ENCODE measurements at regions not wholly inside any gene's neighbourhood (a gene's known extent, or its start where the extent isn't known, plus 50 kb on each side); places are given as distances from the start of the nearest gene placed in this dataset.
"Not testable (repeated sequence)": the region's sequence is repeated elsewhere in the genome, so short reads cannot be mapped to it uniquely, and the experiment has no call there.

GRCh38 chr1:4078091-4078962 lies 178.3 kb upstream of the C1orf174 start:
- H3K9me3 ChIP-seq (ENCODE audit: control insufficient read depth, low read depth, low read length); H3K36me3 ChIP-seq (ENCODE audit: control insufficient read depth, low read depth, low read length); H3K9ac ChIP-seq (ENCODE audit: low read length); H3K4me3 ChIP-seq (ENCODE audit: low read length); H3K27ac ChIP-seq (ENCODE audit: low read length); H3K27me3 ChIP-seq (ENCODE audit: control insufficient read depth, insufficient read depth, low read length); H3K4me1 ChIP-seq (ENCODE audit: control insufficient read depth, low read depth, low read length): not testable (repeated sequence)

- H3K4me1 ChIP-seq (ENCODE audit: control insufficient read depth, low read depth, low read length): no peaks in the 10 kb centered on the region
- H3K9me3 ChIP-seq (ENCODE audit: control insufficient read depth, low read depth, low read length): no peaks in the 10 kb centered on the region
- H3K27ac ChIP-seq (ENCODE audit: low read length): no peak overlapping the region
- no peak overlapping the region for H3K4me3 ChIP-seq (ENCODE audit: low read length)
- no peaks in the 10 kb centered on the region for H3K27me3 ChIP-seq (ENCODE audit: control insufficient read depth, insufficient read depth, low read length)
- H3K9ac ChIP-seq (ENCODE audit: low read length): no peak overlapping the region
- no peaks in the 10 kb centered on the region for H3K36me3 ChIP-seq (ENCODE audit: control insufficient read depth, low read depth, low read length)
Observed at GRCh38 chr1:4079815-4080214, 179.7 kb upstream of the C1orf174 start.

- Histone ChIP-seq H3K27me3 (ENCODE audit: control insufficient read depth, insufficient read depth, low read length) (no peaks in the 10 kb centered on the region), H3K4me1 (ENCODE audit: control insufficient read depth, low read depth, low read length) (no peaks in the 10 kb centered on the region), H3K36me3 (ENCODE audit: control insufficient read depth, low read depth, low read length) (no peaks in the 10 kb centered on the region), H3K9ac (ENCODE audit: low read length) (no peak overlapping the region), H3K27ac (ENCODE audit: low read length) (no peak overlapping the region), H3K4me3 (ENCODE audit: low read length) (no peak overlapping the region), H3K9me3 (ENCODE audit: control insufficient read depth, low read depth, low read length) (no peaks in the 10 kb centered on the region)
Observed at GRCh38 chr1:4081806-4082711, 182.0 kb upstream of the C1orf174 start.

GRCh38 chr1:4083231-4084047 lies 183.4 kb upstream of the C1orf174 start:
- Histone ChIP-seq H3K4me3 (ENCODE audit: low read length) (no peak overlapping the region), H3K9me3 (ENCODE audit: control insufficient read depth, low read depth, low read length) (no peaks in the 10 kb centered on the region), H3K27me3 (ENCODE audit: control insufficient read depth, insufficient read depth, low read length) (no peaks in the 10 kb centered on the region), H3K27ac (ENCODE audit: low read length) (no peak overlapping the region), H3K36me3 (ENCODE audit: control insufficient read depth, low read depth, low read length) (no peaks in the 10 kb centered on the region), H3K4me1 (ENCODE audit: control insufficient read depth, low read depth, low read length) (no peaks in the 10 kb centered on the region), H3K9ac (ENCODE audit: low read length) (no peak overlapping the region)

- no peaks in the 10 kb centered on the region for H3K27me3 ChIP-seq (ENCODE audit: control insufficient read depth, insufficient read depth, low read length)
- no peaks in the 10 kb centered on the region for H3K4me1 ChIP-seq (ENCODE audit: control insufficient read depth, low read depth, low read length)
- no peak overlapping the region for H3K4me3 ChIP-seq (ENCODE audit: low read length)
- H3K9me3 ChIP-seq (ENCODE audit: control insufficient read depth, low read depth, low read length): no peaks in the 10 kb centered on the region
- no peaks in the 10 kb centered on the region for H3K36me3 ChIP-seq (ENCODE audit: control insufficient read depth, low read depth, low read length)
- no peak overlapping the region for H3K27ac ChIP-seq (ENCODE audit: low read length)
- no peak overlapping the region for H3K9ac ChIP-seq (ENCODE audit: low read length)
Observed at GRCh38 chr1:4084048-4084431, 184.0 kb upstream of the C1orf174 start.

GRCh38 chr1:4084446-4084845 lies 184.4 kb upstream of the C1orf174 start:
- Histone ChIP-seq H3K9me3 (ENCODE audit: control insufficient read depth, low read depth, low read length) (no peaks in the 10 kb centered on the region), H3K4me3 (ENCODE audit: low read length) (no peak overlapping the region), H3K27me3 (ENCODE audit: control insufficient read depth, insufficient read depth, low read length) (no peaks in the 10 kb centered on the region), H3K36me3 (ENCODE audit: control insufficient read depth, low read depth, low read length) (no peaks in the 10 kb centered on the region), H3K27ac (ENCODE audit: low read length) (no peak overlapping the region), H3K4me1 (ENCODE audit: control insufficient read depth, low read depth, low read length) (no peaks in the 10 kb centered on the region), H3K9ac (ENCODE audit: low read length) (no peak overlapping the region)

- H3K4me1 ChIP-seq (ENCODE audit: control insufficient read depth, low read depth, low read length): no peaks in the 10 kb centered on the region
- no peak overlapping the region for H3K4me3 ChIP-seq (ENCODE audit: low read length)
- H3K27ac ChIP-seq (ENCODE audit: low read length): no peak overlapping the region
- H3K9me3 ChIP-seq (ENCODE audit: control insufficient read depth, low read depth, low read length): no peaks in the 10 kb centered on the region
- no peaks in the 10 kb centered on the region for H3K27me3 ChIP-seq (ENCODE audit: control insufficient read depth, insufficient read depth, low read length)
- H3K9ac ChIP-seq (ENCODE audit: low read length): no peak overlapping the region
- no peaks in the 10 kb centered on the region for H3K36me3 ChIP-seq (ENCODE audit: control insufficient read depth, low read depth, low read length)
Observed at GRCh38 chr1:4084896-4085295, 184.8 kb upstream of the C1orf174 start.

DNA sequence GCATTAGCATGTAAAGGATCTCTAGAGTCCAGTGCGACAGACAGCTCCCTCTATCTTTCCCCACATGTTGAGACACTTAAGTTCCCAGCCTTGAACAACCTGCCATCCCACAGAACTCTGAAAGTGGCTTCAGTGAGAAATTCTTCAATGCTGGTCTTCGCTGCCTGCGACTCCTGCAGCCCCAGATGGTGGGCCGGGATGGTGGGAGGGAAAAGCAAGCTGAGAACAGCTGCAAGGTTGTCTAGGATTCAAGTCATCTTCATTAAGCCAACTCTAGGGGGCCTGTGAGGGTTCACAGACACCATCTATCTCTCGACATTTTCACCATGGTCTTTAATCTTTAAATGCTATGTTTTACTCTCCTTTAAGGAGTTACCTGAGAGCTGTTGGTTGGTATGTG lies 185.5 kb upstream of the C1orf174 start:
- Histone ChIP-seq H3K27ac (ENCODE audit: low read length) (no peak overlapping the region), H3K9ac (ENCODE audit: low read length) (no peak overlapping the region), H3K27me3 (ENCODE audit: control insufficient read depth, insufficient read depth, low read length) (no peaks in the 10 kb centered on the region), H3K4me1 (ENCODE audit: control insufficient read depth, low read depth, low read length) (no peaks in the 10 kb centered on the region), H3K36me3 (ENCODE audit: control insufficient read depth, low read depth, low read length) (no peaks in the 10 kb centered on the region), H3K4me3 (ENCODE audit: low read length) (no peak overlapping the region), H3K9me3 (ENCODE audit: control insufficient read depth, low read depth, low read length) (no peaks in the 10 kb centered on the region)

GRCh38 chr1:4086085-4086850 lies 186.2 kb upstream of the C1orf174 start:
- H3K4me3 ChIP-seq (ENCODE audit: low read length): no peak overlapping the region
- no peaks in the 10 kb centered on the region for H3K4me1 ChIP-seq (ENCODE audit: control insufficient read depth, low read depth, low read length)
- H3K27me3 ChIP-seq (ENCODE audit: control insufficient read depth, insufficient read depth, low read length): no peaks in the 10 kb centered on the region
- no peak overlapping the region for H3K9ac ChIP-seq (ENCODE audit: low read length)
- no peaks in the 10 kb centered on the region for H3K36me3 ChIP-seq (ENCODE audit: control insufficient read depth, low read depth, low read length)
- H3K27ac ChIP-seq (ENCODE audit: low read length): no peak overlapping the region
- no peaks in the 10 kb centered on the region for H3K9me3 ChIP-seq (ENCODE audit: control insufficient read depth, low read depth, low read length)

DNA sequence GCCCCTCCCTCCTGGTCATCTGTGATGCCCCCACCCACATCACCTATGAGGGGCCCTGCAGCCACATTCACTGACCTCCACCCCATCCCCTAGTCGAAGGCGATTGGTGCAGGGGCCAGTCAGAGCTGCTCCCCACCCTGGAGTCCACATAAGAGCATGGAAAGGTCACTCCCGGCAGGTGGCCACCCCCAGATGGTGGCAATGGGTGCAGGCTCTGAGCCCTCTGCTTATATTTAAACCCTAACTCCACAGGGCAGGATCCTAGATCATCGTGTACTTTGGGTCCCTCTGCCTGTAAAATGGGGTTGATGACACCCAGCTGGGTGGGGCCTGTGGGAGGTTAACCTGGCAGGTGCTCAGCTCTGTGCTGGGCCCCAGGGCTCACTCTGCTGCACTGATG lies 186.8 kb upstream of the C1orf174 start:
- Histone ChIP-seq H3K4me1 (ENCODE audit: control insufficient read depth, low read depth, low read length) (no peaks in the 10 kb centered on the region), H3K36me3 (ENCODE audit: control insufficient read depth, low read depth, low read length) (no peaks in the 10 kb centered on the region), H3K27me3 (ENCODE audit: control insufficient read depth, insufficient read depth, low read length) (no peaks in the 10 kb centered on the region), H3K4me3 (ENCODE audit: low read length) (no peak overlapping the region), H3K27ac (ENCODE audit: low read length) (no peak overlapping the region), H3K9me3 (ENCODE audit: control insufficient read depth, low read depth, low read length) (no peaks in the 10 kb centered on the region), H3K9ac (ENCODE audit: low read length) (no peak overlapping the region)

Data from iPS-18a (cell line).